ENCODE measurements at regions not wholly inside any gene's neighbourhood (a gene's known extent, or its start where the extent isn't known, plus 50 kb on each side); places are given as distances from the start of the nearest gene placed in this dataset.

DNA sequence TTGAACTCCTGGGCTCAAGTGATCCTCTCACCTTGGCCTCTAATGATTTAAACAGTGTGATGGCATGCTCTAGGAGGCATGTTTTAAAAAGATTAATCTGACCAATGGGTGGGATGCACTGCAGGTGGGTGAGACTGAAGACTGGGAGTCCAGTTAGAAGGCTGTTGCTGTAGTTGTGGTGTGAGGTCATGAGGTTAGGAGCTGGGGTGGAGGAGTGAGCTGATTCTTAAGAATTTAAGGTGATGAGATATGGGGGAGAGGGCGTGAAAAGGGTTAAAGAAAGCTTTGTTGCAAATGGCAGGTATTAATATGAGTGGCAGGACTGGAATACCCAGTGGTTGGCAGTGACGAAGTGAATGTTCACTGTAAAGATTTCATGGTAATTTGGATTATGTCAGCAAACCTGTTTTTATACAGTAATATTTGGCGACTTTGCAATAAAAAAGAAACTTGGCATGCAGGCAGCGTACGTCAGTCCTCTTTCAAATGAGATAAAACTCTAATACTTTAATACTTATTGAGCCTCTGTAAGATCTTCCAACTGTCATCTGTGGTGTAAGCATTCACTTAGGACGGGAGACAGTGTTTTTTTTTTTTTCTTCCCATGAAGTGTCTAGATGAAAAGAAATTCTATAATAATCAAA lies 72.8 kb upstream of the MTPN start:
- Mint-ChIP-seq H3K4me3 (ENCODE audit: low read depth) (no peak overlapping the region), H3K4me1 (ENCODE audit: low read depth) (no peaks in the 10 kb centered on the region), H3K27ac (no peak overlapping the region), H3K36me3 (ENCODE audit: low read depth) (no peaks in the 10 kb centered on the region), H3K9me3 (no peaks in the 10 kb centered on the region), H3K27me3 (ENCODE audit: low read depth) (no peaks in the 10 kb centered on the region)
- no peak for DNase-seq (ENCODE audit: low spot score)
- intact Hi-C loops (cut with micrococcal nuclease), result no loop called here

- no peaks in the 10 kb centered on the region for H3K27me3 Mint-ChIP-seq (ENCODE audit: low read depth)
- peaks cover 4% of the 10 kb centered on the region for H3K9me3 Mint-ChIP-seq
- no peaks in the 10 kb centered on the region for H3K36me3 Mint-ChIP-seq (ENCODE audit: low read depth)
- H3K4me1 Mint-ChIP-seq (ENCODE audit: low read depth), result no peaks in the 10 kb centered on the region
- H3K27ac Mint-ChIP-seq, result no peak overlapping the region
- no peak overlapping the region for H3K4me3 Mint-ChIP-seq (ENCODE audit: low read depth)
- intact Hi-C loops (cut with micrococcal nuclease), result no loop called here
- no peak for DNase-seq (ENCODE audit: low spot score)
Observed at GRCh38 chr7:136049117-136049516, 72.0 kb upstream of the MTPN start.

DNA sequence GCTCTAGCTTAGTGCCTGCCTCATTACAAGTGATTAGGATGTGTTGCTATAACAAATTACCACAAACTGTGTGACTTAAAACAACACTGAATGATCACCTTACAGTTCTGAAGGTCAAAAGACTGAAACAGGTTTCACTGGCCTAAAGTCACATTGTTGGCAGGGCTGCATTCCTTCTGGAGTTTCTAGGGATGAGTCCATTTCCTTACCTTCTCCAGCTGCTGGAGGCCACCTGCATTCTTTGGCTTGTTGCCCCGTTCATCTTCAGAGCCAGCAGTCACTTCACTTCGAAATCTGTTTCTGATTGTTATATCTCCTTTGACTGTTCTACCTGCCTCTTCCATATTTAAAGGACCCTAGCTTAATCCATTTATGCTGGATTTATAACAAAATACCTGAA lies 69.4 kb upstream of the MTPN start:
- Mint-ChIP-seq H3K9me3 (peaks cover 4% of the 10 kb centered on the region), H3K4me1 (ENCODE audit: low read depth) (no peaks in the 10 kb centered on the region), H3K27ac (no peak overlapping the region), H3K27me3 (ENCODE audit: low read depth) (no peaks in the 10 kb centered on the region), H3K36me3 (ENCODE audit: low read depth) (no peaks in the 10 kb centered on the region), H3K4me3 (ENCODE audit: low read depth) (no peak overlapping the region)
- no peak for DNase-seq (ENCODE audit: low spot score)
- intact Hi-C loops (cut with micrococcal nuclease), result no loop called here

DNA sequence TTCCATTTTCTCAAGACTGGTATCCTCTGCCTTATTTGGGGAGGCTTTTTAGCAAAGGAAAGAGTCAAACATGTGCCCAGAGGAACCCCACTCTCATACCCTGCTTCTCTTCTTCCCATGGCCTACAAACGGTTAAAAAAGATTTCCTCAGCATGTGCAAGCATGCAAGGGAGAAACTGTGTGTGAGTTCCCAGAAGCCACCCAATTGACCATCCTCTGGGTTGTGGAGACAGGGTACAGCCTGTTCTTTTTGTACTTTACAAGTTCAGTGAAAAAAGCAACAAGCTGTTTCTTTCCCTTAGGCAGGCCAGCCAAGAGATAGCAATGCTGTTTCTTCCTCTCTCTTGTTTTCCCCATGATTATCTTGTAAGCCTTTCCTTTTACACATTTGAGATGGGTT lies 68.8 kb upstream of the MTPN start:
- H3K27me3 Mint-ChIP-seq (ENCODE audit: low read depth), result no peaks in the 10 kb centered on the region
- H3K36me3 Mint-ChIP-seq (ENCODE audit: low read depth), result no peaks in the 10 kb centered on the region
- H3K9me3 Mint-ChIP-seq, result peaks cover 4% of the 10 kb centered on the region
- H3K4me1 Mint-ChIP-seq (ENCODE audit: low read depth), result no peaks in the 10 kb centered on the region
- intact Hi-C loops (cut with micrococcal nuclease), result no loop called here
- no peak overlapping the region for H3K4me3 Mint-ChIP-seq (ENCODE audit: low read depth)
- H3K27ac Mint-ChIP-seq, result no peak overlapping the region
- no peak for DNase-seq (ENCODE audit: low spot score)

DNA sequence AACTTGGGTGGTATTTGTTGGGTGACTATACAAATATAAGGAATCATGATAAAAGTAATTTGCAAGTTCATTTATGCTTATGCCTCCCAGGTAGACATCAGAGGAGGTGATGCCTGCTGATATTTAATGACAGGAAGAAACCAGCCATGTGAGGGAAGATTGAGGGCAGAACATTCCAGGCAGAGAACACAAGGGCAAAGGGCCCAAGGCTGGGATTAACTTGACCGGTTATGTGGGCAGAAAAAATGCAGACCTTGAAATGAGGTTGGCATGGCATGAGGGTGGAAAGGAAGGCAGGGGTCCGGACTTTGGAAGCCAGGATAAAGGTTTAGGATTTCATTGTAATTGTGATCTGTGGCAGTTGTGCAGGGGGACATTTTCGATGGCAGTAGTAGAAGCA lies 68.0 kb upstream of the MTPN start:
- Mint-ChIP-seq H3K9me3 (peaks cover 4% of the 10 kb centered on the region), H3K27ac (no peak overlapping the region), H3K4me1 (ENCODE audit: low read depth) (no peaks in the 10 kb centered on the region), H3K36me3 (ENCODE audit: low read depth) (no peaks in the 10 kb centered on the region), H3K4me3 (ENCODE audit: low read depth) (no peak overlapping the region), H3K27me3 (ENCODE audit: low read depth) (no peaks in the 10 kb centered on the region)
- DNase-seq (ENCODE audit: low spot score), result no peak
- intact Hi-C loops (cut with micrococcal nuclease), result no loop called here

- intact Hi-C loops (cut with micrococcal nuclease), result no loop called here
- Mint-ChIP-seq H3K4me1 (ENCODE audit: low read depth) (no peaks in the 10 kb centered on the region), H3K27me3 (ENCODE audit: low read depth) (no peaks in the 10 kb centered on the region), H3K4me3 (ENCODE audit: low read depth) (no peak overlapping the region), H3K27ac (no peak overlapping the region), H3K9me3 (peaks cover 4% of the 10 kb centered on the region), H3K36me3 (ENCODE audit: low read depth) (no peaks in the 10 kb centered on the region)
- no peak for DNase-seq (ENCODE audit: low spot score)
Observed at GRCh38 chr7:136039577-136040345, 62.6 kb upstream of the MTPN start.

DNA sequence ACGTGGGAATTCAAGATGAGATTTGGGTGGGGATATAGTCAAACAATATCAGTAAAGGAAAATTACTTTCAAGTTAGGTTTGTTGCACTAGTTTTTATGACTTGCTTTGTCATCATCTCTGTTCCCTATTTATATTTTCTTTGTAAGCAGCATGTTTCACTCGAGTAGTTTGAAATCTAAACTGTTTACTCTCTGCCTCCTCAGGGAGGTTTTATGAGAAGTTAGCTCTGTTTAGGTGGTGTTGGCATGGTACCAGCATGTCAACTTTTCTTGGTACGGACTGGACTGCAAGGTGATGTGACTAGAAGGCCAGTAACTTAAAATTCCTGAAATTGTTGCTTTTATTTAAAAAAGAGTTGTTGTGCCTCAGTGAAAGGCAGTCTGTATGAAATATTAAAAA lies 59.2 kb upstream of the MTPN start:
- Mint-ChIP-seq H3K9me3 (no peaks in the 10 kb centered on the region), H3K4me1 (ENCODE audit: low read depth) (peaks cover 9% of the 10 kb centered on the region), H3K4me3 (ENCODE audit: low read depth) (no peak overlapping the region), H3K27ac (no peak overlapping the region), H3K36me3 (ENCODE audit: low read depth) (no peaks in the 10 kb centered on the region), H3K27me3 (ENCODE audit: low read depth) (no peaks in the 10 kb centered on the region)
- no peak for DNase-seq (ENCODE audit: low spot score)
- intact Hi-C loops (cut with micrococcal nuclease), result no loop called here

GRCh38 chr7:136034132-136034531 lies 57.0 kb upstream of the MTPN start:
- H3K36me3 Mint-ChIP-seq (ENCODE audit: low read depth), result no peaks in the 10 kb centered on the region
- no peaks in the 10 kb centered on the region for H3K9me3 Mint-ChIP-seq
- no peak overlapping the region for H3K27ac Mint-ChIP-seq
- H3K27me3 Mint-ChIP-seq (ENCODE audit: low read depth), result no peaks in the 10 kb centered on the region
- intact Hi-C loops (cut with micrococcal nuclease), result no loop called here
- H3K4me3 Mint-ChIP-seq (ENCODE audit: low read depth), result no peak overlapping the region
- DNase-seq (ENCODE audit: low spot score), result no peak
- H3K4me1 Mint-ChIP-seq (ENCODE audit: low read depth), result peaks cover 12% of the 10 kb centered on the region

DNA sequence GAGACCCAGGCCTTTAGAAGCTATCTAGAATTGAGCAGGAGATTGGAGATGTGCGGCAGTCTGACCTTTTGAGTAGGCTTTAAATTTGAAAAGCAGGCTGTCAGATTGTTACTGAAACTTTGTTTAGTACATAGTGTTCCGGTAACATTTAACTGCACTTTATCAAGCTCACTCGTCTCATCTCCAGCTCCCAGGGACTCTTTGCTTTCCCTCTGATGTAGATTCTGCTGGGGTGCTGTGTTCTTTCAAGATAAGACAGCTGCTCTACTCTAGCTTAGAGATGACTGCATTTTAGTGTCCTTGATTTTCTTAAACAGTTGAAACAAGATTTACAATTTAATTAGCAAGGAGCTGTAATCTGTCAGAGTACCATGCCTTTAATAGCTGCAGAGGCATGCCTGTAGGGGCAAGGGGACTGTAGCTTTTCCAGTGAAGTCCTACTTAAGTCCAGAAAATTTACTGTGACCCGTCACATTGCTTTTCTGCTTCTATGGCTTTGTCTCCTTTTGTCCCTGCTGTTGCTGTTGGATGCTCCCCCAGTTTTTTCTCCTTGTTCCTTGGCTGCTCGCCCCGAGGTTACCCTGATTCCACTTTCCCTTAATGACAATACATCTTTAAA lies 56.4 kb upstream of the MTPN start:
- no peak for DNase-seq (ENCODE audit: low spot score)
- peaks cover 12% of the 10 kb centered on the region for H3K4me1 Mint-ChIP-seq (ENCODE audit: low read depth)
- peaks cover under 1% of the 10 kb centered on the region for H3K36me3 Mint-ChIP-seq (ENCODE audit: low read depth)
- intact Hi-C loops (cut with micrococcal nuclease), result loop anchor here (1.0 kb wide), 2 partner anchors 53 to 98 kb away; no protein-coding TSS in a partner anchor
- H3K9me3 Mint-ChIP-seq, result no peaks in the 10 kb centered on the region
- H3K27me3 Mint-ChIP-seq (ENCODE audit: low read depth), result no peaks in the 10 kb centered on the region
- H3K27ac Mint-ChIP-seq, result no peak overlapping the region
- H3K4me3 Mint-ChIP-seq (ENCODE audit: low read depth), result no peak overlapping the region

GRCh38 chr7:136030867-136031318 lies 53.7 kb upstream of the MTPN start:
- intact Hi-C loops (cut with micrococcal nuclease), result loop anchor here (1.0 to 2.0 kb wide), 3 partner anchors 14 to 54 kb away; partner anchors contain the start of gene MTPN
- no peak for DNase-seq (ENCODE audit: low spot score)
- Mint-ChIP-seq H3K4me1 (ENCODE audit: low read depth) (peaks cover 14% of the 10 kb centered on the region), H3K27ac (peak overlapping the region; percentile 21), H3K27me3 (ENCODE audit: low read depth) (peaks cover 13% of the 10 kb centered on the region), H3K9me3 (no peaks in the 10 kb centered on the region), H3K36me3 (ENCODE audit: low read depth) (peaks cover 4% of the 10 kb centered on the region), H3K4me3 (ENCODE audit: low read depth) (no peak overlapping the region)

GRCh38 chr7:136030330-136030729 lies 53.2 kb upstream of the MTPN start:
- H3K4me1 Mint-ChIP-seq (ENCODE audit: low read depth), result peaks cover 14% of the 10 kb centered on the region
- H3K27me3 Mint-ChIP-seq (ENCODE audit: low read depth), result peaks cover 13% of the 10 kb centered on the region
- no peaks in the 10 kb centered on the region for H3K9me3 Mint-ChIP-seq
- no peak for DNase-seq (ENCODE audit: low spot score)
- H3K4me3 Mint-ChIP-seq (ENCODE audit: low read depth), result no peak overlapping the region
- no peak overlapping the region for H3K27ac Mint-ChIP-seq
- H3K36me3 Mint-ChIP-seq (ENCODE audit: low read depth), result peaks cover 4% of the 10 kb centered on the region
- intact Hi-C loops (cut with micrococcal nuclease), result loop anchor here (2.0 kb wide), 1 partner anchor 54 kb away; the partner anchor contains the start of gene MTPN

DNA sequence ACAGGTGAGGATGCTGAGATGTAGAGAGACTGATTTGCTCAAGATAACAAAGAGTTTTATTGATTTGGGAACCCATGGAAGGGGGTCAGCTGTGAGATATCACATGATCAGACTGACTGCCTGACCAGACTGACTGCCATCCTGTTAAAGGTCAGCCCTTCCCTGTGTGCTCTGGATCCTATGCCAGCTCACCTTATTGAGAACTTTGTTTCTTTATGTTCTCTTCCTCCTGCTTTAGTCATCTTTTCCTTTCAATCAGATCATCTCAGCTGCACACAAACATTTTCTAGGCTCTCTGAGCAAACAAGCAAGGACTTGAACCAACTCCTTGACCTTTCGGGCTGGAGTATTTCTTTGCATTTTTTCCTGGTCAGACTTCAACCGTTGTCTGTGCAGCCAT lies 50.0 kb upstream of the MTPN start:
- Mint-ChIP-seq H3K27me3 (ENCODE audit: low read depth) (peaks cover 13% of the 10 kb centered on the region), H3K9me3 (no peaks in the 10 kb centered on the region), H3K4me1 (ENCODE audit: low read depth) (peaks cover 10% of the 10 kb centered on the region), H3K27ac (no peak overlapping the region), H3K36me3 (ENCODE audit: low read depth) (peaks cover 4% of the 10 kb centered on the region), H3K4me3 (ENCODE audit: low read depth) (no peak overlapping the region)
- no peak for DNase-seq (ENCODE audit: low spot score)
- intact Hi-C loops (cut with micrococcal nuclease), result no loop called here

All from activated T-helper 2 cell treated with anti-CD3 and anti-CD28 coated beads, Interferon-gamma antibody, Interleukin-2, Interleukin-4, amounts not matched to agents 10 μg/mL and 5 μg/mL and 100 μg/mL, durations not matched to agents 14 hours and 24 hours and 36 hours (primary cell).